ENCODE measurements at regions not wholly inside any gene's neighbourhood (a gene's known extent, or its start where the extent isn't known, plus 50 kb on each side); places are given as distances from the start of the nearest gene placed in this dataset.

GRCh38 chr16:74070237-74070636 lies 226.4 kb upstream of the PSMD7 start:
- H3K9me3 ChIP-seq, result peaks cover 0 to 6% of the 10 kb centered on the region in 2 donors
- H3K4me1 ChIP-seq, result no peaks in the 10 kb centered on the region
- TF ChIP-seq CTCF (IDR thresholded peaks at IDR 0.05), result no peak
- no peak overlapping the region for H3K4me3 ChIP-seq
- H3K27me3 ChIP-seq, result no peaks in the 10 kb centered on the region
- DNase-seq (ENCODE audit: low spot score), result no peak
- no peak overlapping the region for H3K27ac ChIP-seq
- no peaks in the 10 kb centered on the region for H3K36me3 ChIP-seq

GRCh38 chr16:74064120-74064735 lies 232.4 kb upstream of the PSMD7 start:
- DNase-seq (ENCODE audit: low spot score), result no peak
- no peak overlapping the region for H3K27ac ChIP-seq

GRCh38 chr16:74053826-74054225 lies 242.8 kb upstream of the PSMD7 start:
- H3K4me3 ChIP-seq, result no peak overlapping the region
- H3K9me3 ChIP-seq, result no peaks in the 10 kb centered on the region
- H3K27ac ChIP-seq, result no peak overlapping the region
- H3K27me3 ChIP-seq, result no peaks in the 10 kb centered on the region
- TF ChIP-seq CTCF (IDR thresholded peaks at IDR 0.05), result no peak
- H3K36me3 ChIP-seq, result no peaks in the 10 kb centered on the region
- no peak for DNase-seq (ENCODE audit: low spot score)
- H3K4me1 ChIP-seq, result no peaks in the 10 kb centered on the region

More at GRCh38 chr16:74064120-74064735, 232.4 kb upstream of the PSMD7 start:
- no peak for TF ChIP-seq CTCF (IDR thresholded peaks at IDR 0.05)
- Histone ChIP-seq H3K9me3 (no peaks in the 10 kb centered on the region), H3K36me3 (no peaks in the 10 kb centered on the region), H3K4me3 (no peak overlapping the region), H3K27me3 (no peaks in the 10 kb centered on the region), H3K4me1 (no peaks in the 10 kb centered on the region)

GRCh38 chr16:74053312-74053711 lies 243.3 kb upstream of the PSMD7 start:
- no peak overlapping the region for H3K27ac ChIP-seq
- no peaks in the 10 kb centered on the region for H3K36me3 ChIP-seq
- H3K9me3 ChIP-seq, result no peaks in the 10 kb centered on the region
- no peak for TF ChIP-seq CTCF (IDR thresholded peaks at IDR 0.05)
- no peaks in the 10 kb centered on the region for H3K27me3 ChIP-seq
- no peaks in the 10 kb centered on the region for H3K4me1 ChIP-seq
- no peak for DNase-seq (ENCODE audit: low spot score)
- no peak overlapping the region for H3K4me3 ChIP-seq

- DNase-seq (ENCODE audit: low spot score), result no peak
These were observed 244.6 kb upstream of the PSMD7 start for GRCh38 chr16:74052016-74052415.

More at GRCh38 chr16:74052016-74052415, 244.6 kb upstream of the PSMD7 start:
- no peaks in the 10 kb centered on the region for H3K9me3 ChIP-seq
- H3K4me1 ChIP-seq, result no peaks in the 10 kb centered on the region
- no peaks in the 10 kb centered on the region for H3K36me3 ChIP-seq
- H3K27me3 ChIP-seq, result no peaks in the 10 kb centered on the region
- H3K27ac ChIP-seq, result no peak overlapping the region
- no peak for TF ChIP-seq CTCF (IDR thresholded peaks at IDR 0.05)
- no peak overlapping the region for H3K4me3 ChIP-seq
